Heart left ventricle (tissue), 16 donors: ENCODE measurements at regions not wholly inside any gene's neighbourhood (a gene's known extent, or its start where the extent isn't known, plus 50 kb on each side); places are given as distances from the start of the nearest gene placed in this dataset.

Experiments
- ATAC-seq, 4 donors: fragments of 200-7000 bp; cut with Tn5 transposase; one replicate each; pipeline ENCODE4 v1.9.1; 2020 to 2022; ENCODE audit warnings: moderate library complexity in 4 of 4, mild to moderate bottlenecking in 3 of 4, moderate number of reproducible peaks in 1 of 4
- DNase-seq, 5 donors: peaks; one replicate each; pipeline ENCODE4 v3.0.0-alpha.2; 2020
- H3K27ac ChIP-seq, 12 donors: fragments of 200-600 bp; sonication (generic) in 4 of 12; one replicate each; pipeline versions ENCODE4 v1.5.0 to v1.8.0; 2016 to 2022; ENCODE audit warnings: mild to moderate bottlenecking in 2 of 12
- H3K27me3 ChIP-seq, 9 donors: fragments of 200-600 bp; sonication (generic) in 2 of 9; one replicate each; pipeline versions ENCODE4 v1.5.1 to v1.8.0; 2016 to 2022; ENCODE audit warnings: mild to moderate bottlenecking in 3 of 9
- H3K36me3 ChIP-seq, 9 donors: fragments of 200-600 bp; sonication (generic) in 2 of 9; one replicate each; pipeline versions ENCODE4 v1.5.0 to v1.8.0; 2018 to 2022; ENCODE audit warnings: mild to moderate bottlenecking in 2 of 9
- H3K4me1 ChIP-seq, 12 donors: fragments of 200-600 bp; sonication (generic) in 4 of 12; one replicate each; pipeline versions ENCODE4 v1.5.0 to v1.8.0; 2016 to 2022; ENCODE audit warnings: mild to moderate bottlenecking in 3 of 12
- H3K4me3 ChIP-seq, 12 donors: fragments of 200-600 bp; sonication (generic) in 4 of 12; one replicate each; pipeline versions ENCODE4 v1.5.0 to v1.8.0; 2017 to 2022; ENCODE audit warnings: mild to moderate bottlenecking in 9 of 12, moderate library complexity in 4 of 12
- H3K9me3 ChIP-seq, 12 donors: fragments of 200-600 bp; sonication (generic) in 4 of 12; one replicate each; pipeline versions ENCODE4 v1.5.0 to v1.8.0; 2016 to 2022; ENCODE audit warnings: mild to moderate bottlenecking in 1 of 12
- CTCF ChIP-seq, 12 donors: fragments of 200-600 bp; sonication (generic) in 4 of 12; IDR thresholded peaks; one replicate each; pipeline versions ENCODE4 v1.5.0 to v1.8.0; 2018 to 2022; ENCODE audit warnings: antibody characterized with exemption in 12 of 12, mild to moderate bottlenecking in 5 of 12
- POLR2A ChIP-seq, 2 donors: fragments of 450-650 bp; IDR thresholded peaks; one replicate each; pipeline ENCODE4 v1.6.1; 2017; ENCODE audit warnings: antibody characterized with exemption in 2 of 2, mild to moderate bottlenecking in 2 of 2, moderate library complexity in 2 of 2
- WGBS, 4 donors: extraction: QIAGEN DNeasy Blood & Tissue Kit in 2 of 4; methylation state at CpG; one replicate each; pipeline versions ENCODE4 v1.1.5 to v1.1.7; 2013 to 2018; 5-methylcytosine and 5-hydroxymethylcytosine counted together
- intact Hi-C, 10 donors: fragments of 100-400 bp; cut with DNase I; formaldehyde crosslinking; loops; one replicate each; pipeline versions ENCODE4 v1.11.1 to v1.14.2; 2022
- donor health status: ischemic (EF 13 %, LVEDD 7.1; RV severe dilation, severe dysfunction).
- donor health status: healthy with polysubstance abuse.
- donor health status: DM: no; HTN: yes; CAD: no.
- donor health status: DM: no; HTN: no; CAD: no.
- donor health status: ischemic (EF 25% LVEDD 6.9; RV normal size, moderate dysfunction).
- donor health status: ischemic (EF 25% LVEDD 5.7; RV mildly dilated, moderate dysfunction).
- donor health status: healthy.
- donor health status: DM: yes; HTN: yes; CAD: no.
- donor health status: ischemic (EF 35%, LVEDD 5.7; RV mildly dilated, moderate dysfunction).
- donor health status: nonischemic (EF 11% LVEDD 7.7; RV severe dilation, severe dysfunction).
- donor health status: DM: yes; HTN: yes; CAD: no.
- donor health status: PGD.
- donor health status: ischemic (EF 29% LVEDD 5.4; RV normal size, mild dysfunction).
- donor health status: nonischemic (EF 23%, LVEDD 6.1; RV moderate dilation, normal function).

- Histone ChIP-seq H3K4me3 (no peak overlapping the region), H3K4me1 (peaks cover 0 to 18% (median 0%) of the 10 kb centered on the region in 12 donors), H3K9me3 (peaks cover 0 to 7% (median 1%) of the 10 kb centered on the region in 12 donors), H3K27me3 (peaks cover 0 to 12% (median 0%) of the 10 kb centered on the region in 9 donors), H3K27ac (no peak overlapping the region), H3K36me3 (no peaks in the 10 kb centered on the region)
- intact Hi-C loops, result no loop called here
- no peak for ATAC-seq
- DNase-seq, result no peak
- TF ChIP-seq POLR2A (IDR thresholded peaks at IDR 0.05) (no peak), CTCF (IDR thresholded peaks at IDR 0.05) (no peak)
Observed at GRCh38 chr5:158376679-158377078, 517.7 kb upstream of the CLINT1 start.

GRCh38 chr5:158375531-158375930 lies 516.6 kb upstream of the CLINT1 start:
- TF ChIP-seq CTCF (IDR thresholded peaks at IDR 0.05) (no peak), POLR2A (IDR thresholded peaks at IDR 0.05) (no peak)
- peaks cover 0 to 7% (median 1%) of the 10 kb centered on the region in 12 donors for H3K9me3 ChIP-seq
- peaks cover 0 to 13% (median 0%) of the 10 kb centered on the region in 9 donors for H3K27me3 ChIP-seq
- H3K27ac ChIP-seq, result no peak overlapping the region
- intact Hi-C loops, result no loop called here
- no peaks in the 10 kb centered on the region for H3K36me3 ChIP-seq
- ATAC-seq (no peak), DNase-seq (no peak)
- H3K4me3 ChIP-seq, result no peak overlapping the region
- 70 to 76% (median 73%) methylated on average over 3 of the region's 3 CpGs for WGBS, 4 donors
- H3K4me1 ChIP-seq, result peaks cover 0 to 18% (median 0%) of the 10 kb centered on the region in 12 donors

DNA sequence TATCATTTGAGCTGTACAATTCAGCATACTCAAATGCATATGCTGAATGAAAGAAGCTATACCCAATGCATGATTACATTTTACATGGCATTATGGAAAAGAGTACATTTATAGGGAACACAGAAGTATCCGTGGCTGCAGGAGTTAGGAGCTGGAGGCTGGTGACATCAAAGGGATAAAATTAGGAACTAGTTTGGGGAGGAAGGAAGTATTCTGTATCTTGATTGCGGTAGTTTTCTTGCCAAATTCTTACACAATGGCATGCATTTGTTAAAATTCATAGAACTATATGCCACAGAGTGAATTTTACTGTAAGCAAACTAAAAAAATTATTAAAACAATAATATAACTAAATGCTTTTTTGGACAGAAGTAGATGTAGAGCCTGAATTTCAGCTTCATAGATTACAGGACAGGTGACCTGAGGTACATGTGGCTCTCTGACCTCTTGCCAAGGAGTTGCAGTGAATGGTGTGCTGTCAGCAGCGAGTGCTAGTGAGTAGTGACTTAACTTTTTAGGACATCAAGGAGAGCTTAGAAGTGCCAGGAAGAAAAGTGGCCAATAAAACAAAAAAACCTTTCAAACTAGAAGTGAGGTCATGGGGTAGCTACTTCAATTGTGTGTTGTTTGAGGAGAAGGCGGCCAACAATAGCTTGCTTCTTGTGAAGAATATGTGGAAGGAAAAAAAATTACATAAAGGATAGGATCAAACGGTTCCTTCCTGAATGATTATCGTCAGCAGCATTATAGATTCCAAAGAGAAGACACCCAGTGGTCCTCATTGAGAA lies 514.9 kb upstream of the CLINT1 start:
- H3K9me3 ChIP-seq, result peaks cover 0 to 7% (median 1%) of the 10 kb centered on the region in 12 donors
- WGBS, 4 donors, result 50 to 62% (median 52%) methylated on average over 6 of the region's 6 CpGs
- peaks cover 0 to 13% (median 0%) of the 10 kb centered on the region in 9 donors for H3K27me3 ChIP-seq
- H3K4me3 ChIP-seq, result no peak overlapping the region
- TF ChIP-seq CTCF (IDR thresholded peaks at IDR 0.05), result no peak
- no peak for TF ChIP-seq POLR2A (IDR thresholded peaks at IDR 0.05)
- ATAC-seq (peak in 1 of 4 donors; percentile 62), DNase-seq (no peak)
- H3K4me1 ChIP-seq, result peaks cover 0 to 18% (median 0%) of the 10 kb centered on the region in 12 donors
- intact Hi-C loops, result no loop called here
- H3K36me3 ChIP-seq, result no peaks in the 10 kb centered on the region
- peak overlapping the region in 2 of 12 donors; percentile 13 to 17 for H3K27ac ChIP-seq

- Histone ChIP-seq H3K9me3 (no peaks in the 10 kb centered on the region), H3K4me1 (peaks cover 0 to 13% (median 0%) of the 10 kb centered on the region in 12 donors), H3K4me3 (no peak overlapping the region), H3K27ac (no peak overlapping the region), H3K36me3 (no peaks in the 10 kb centered on the region), H3K27me3 (peaks cover 0 to 13% (median 0%) of the 10 kb centered on the region in 9 donors)
- 60 to 72% (median 65%) methylated on average over 4 of the region's 4 CpGs for WGBS, 4 donors
- DNase-seq, result no peak
- TF ChIP-seq POLR2A (IDR thresholded peaks at IDR 0.05), result no peak
- no peak for TF ChIP-seq CTCF (IDR thresholded peaks at IDR 0.05)
- intact Hi-C loops, result no loop called here
- ATAC-seq, result no peak
Observed at GRCh38 chr5:158369241-158369640, 510.3 kb upstream of the CLINT1 start.
